ENCODE measurements at regions not wholly inside any gene's neighbourhood (a gene's known extent, or its start where the extent isn't known, plus 50 kb on each side); places are given as distances from the start of the nearest gene placed in this dataset.
A peak's percentile ranks its signal among the peaks of the same experiment; 100 is the strongest.

GRCh38 chr1:185377831-185378230 lies 60.8 kb upstream of the IVNS1ABP start:
- ChIA-PET POLR2A (no interaction called here), CTCF (interaction anchor here (1.5 kb wide), 1 partner anchor 218 kb away, joined by 7 read pairs; no protein-coding TSS in a partner anchor)
- no peaks in the 10 kb centered on the region for H3K27me3 ChIP-seq (ENCODE audit: control insufficient read depth in 2 of 2, insufficient read depth in 2 of 2, low read length in 2 of 2)
- H3K9ac ChIP-seq (replicated peaks; ENCODE audit: extremely low read depth, insufficient read depth, low read length) = no peak overlapping the region
- dilution Hi-C loops (cut with MboI; ENCODE audit: extremely low pct_ligation_motif_present, low sequenced_read_pairs) = no loop called here
- no TSS peak for BruUV-seq (replicated peaks)
- H3K4me3 ChIP-seq (replicated peaks in 1 of 3; ENCODE audit: insufficient read depth in 1 of 3, low read depth in 1 of 3, low read length in 3 of 3) = no peak overlapping the region
- no peak overlapping the region for H2AFZ ChIP-seq (ENCODE audit: low read depth, low read length)
- no peak for DNase-seq (ENCODE audit: low read depth, low spot score)
- TF ChIP-seq GATA2 (IDR thresholded peaks at IDR 0.05; ENCODE audit: insufficient read depth, insufficient read length, low read depth, low read length) = no peak
- no peak for TF ChIP-seq POLR2AphosphoS5 (IDR thresholded peaks at IDR 0.05; ENCODE audit: insufficient read depth, low read depth, low read length)
- TF ChIP-seq JUN (IDR thresholded peaks at IDR 0.05; ENCODE audit: borderline replicate concordance, insufficient read depth, insufficient read length, low read depth) = no peak
- no peak for TF ChIP-seq POLR2A (IDR thresholded peaks at IDR 0.05; ENCODE audit: low read depth, low read length)
- TF ChIP-seq MYC (IDR thresholded peaks at IDR 0.05; ENCODE audit: low read depth, low read length) = no peak
- TF ChIP-seq EZH2 (IDR thresholded peaks at IDR 0.05; ENCODE audit: borderline replicate concordance, low read depth, low read length, severe bottlenecking) = no peak
- no peak for TF ChIP-seq FOS (IDR thresholded peaks at IDR 0.05; ENCODE audit: borderline replicate concordance, insufficient read depth, low read length)
- peaks cover 41% of the 10 kb centered on the region for H3K4me1 ChIP-seq (ENCODE audit: control insufficient read depth, extremely low read depth, insufficient read depth, low read length)
- no peaks in the 10 kb centered on the region for H3K9me3 ChIP-seq (replicated peaks; ENCODE audit: control insufficient read depth, insufficient read depth, low read length)
- no peak for FAIRE-seq
- no peak overlapping the region for H3K27ac ChIP-seq (ENCODE audit: insufficient read depth, low read depth, low read length)
- H3K36me3 ChIP-seq (ENCODE audit: control insufficient read depth in 2 of 2, extremely low read depth in 1 of 2, insufficient read depth in 2 of 2, low read length in 2 of 2) = no peaks in the 10 kb centered on the region
- no peaks in the 10 kb centered on the region for H4K20me1 ChIP-seq (replicated peaks; ENCODE audit: control insufficient read depth, extremely low read depth, insufficient read depth, low read length)
- no peak overlapping the region for H3K4me2 ChIP-seq (ENCODE audit: insufficient read depth, low read length)
- intact Hi-C loops (cut with micrococcal nuclease) = loop anchor here (10.0 kb wide), 1 partner anchor 1743 kb away; the partner anchor contains the start of gene ARPC5
- H3K79me2 ChIP-seq (ENCODE audit: control insufficient read depth, insufficient read depth, low read length) = no peaks in the 10 kb centered on the region
- no peaks in the 10 kb centered on the region for H3K9me1 ChIP-seq (replicated peaks; ENCODE audit: control insufficient read depth, extremely low read depth, insufficient read depth, low read length)

- peak overlapping the region; percentile 70 for H2AFZ ChIP-seq (ENCODE audit: low read depth, low read length)
- no peaks in the 10 kb centered on the region for H3K9me1 ChIP-seq (replicated peaks; ENCODE audit: control insufficient read depth, extremely low read depth, insufficient read depth, low read length)
- TF ChIP-seq MAX (IDR thresholded peaks at IDR 0.05; ENCODE audit: insufficient read depth, insufficient read length) (no peak), POLR2A (IDR thresholded peaks at IDR 0.05; ENCODE audit: low read depth, low read length) (no peak), CTCF (IDR thresholded peaks at IDR 0.05; ENCODE audit: extremely low read depth in 1 of 2, insufficient read depth in 1 of 2, low read depth in 1 of 2, low read length in 2 of 2) (no peak), POLR2AphosphoS5 (IDR thresholded peaks at IDR 0.05; ENCODE audit: insufficient read depth, low read depth, low read length) (no peak), JUN (IDR thresholded peaks at IDR 0.05; ENCODE audit: borderline replicate concordance, insufficient read depth, insufficient read length, low read depth) (no peak), EZH2 (IDR thresholded peaks at IDR 0.05; ENCODE audit: borderline replicate concordance, low read depth, low read length, severe bottlenecking) (no peak), GATA2 (IDR thresholded peaks at IDR 0.05; ENCODE audit: insufficient read depth, insufficient read length, low read depth, low read length) (no peak), FOS (IDR thresholded peaks at IDR 0.05; ENCODE audit: borderline replicate concordance, insufficient read depth, low read length) (no peak), MYC (IDR thresholded peaks at IDR 0.05; ENCODE audit: low read depth, low read length) (no peak)
- H3K27ac ChIP-seq (ENCODE audit: insufficient read depth, low read depth, low read length) = no peak overlapping the region
- no peak overlapping the region for H3K9ac ChIP-seq (replicated peaks; ENCODE audit: extremely low read depth, insufficient read depth, low read length)
- peaks cover 46% of the 10 kb centered on the region for H3K4me1 ChIP-seq (ENCODE audit: control insufficient read depth, extremely low read depth, insufficient read depth, low read length)
- ChIA-PET POLR2A (no interaction called here), CTCF (interaction anchor here (1.1 to 1.5 kb wide), 2 partner anchors 23 to 219 kb away, joined by 3 to 7 read pairs; no protein-coding TSS in a partner anchor)
- dilution Hi-C loops (cut with MboI; ENCODE audit: extremely low pct_ligation_motif_present, low sequenced_read_pairs) = no loop called here
- H3K36me3 ChIP-seq (ENCODE audit: control insufficient read depth in 2 of 2, extremely low read depth in 1 of 2, insufficient read depth in 2 of 2, low read length in 2 of 2) = no peaks in the 10 kb centered on the region
- no TSS peak for BruUV-seq (replicated peaks)
- H3K4me3 ChIP-seq (replicated peaks in 1 of 3; ENCODE audit: insufficient read depth in 1 of 3, low read depth in 1 of 3, low read length in 3 of 3) = no peak overlapping the region
- no peaks in the 10 kb centered on the region for H3K79me2 ChIP-seq (ENCODE audit: control insufficient read depth, insufficient read depth, low read length)
- no peak for DNase-seq (ENCODE audit: low read depth, low spot score)
- FAIRE-seq = no peak
- H4K20me1 ChIP-seq (replicated peaks; ENCODE audit: control insufficient read depth, extremely low read depth, insufficient read depth, low read length) = no peaks in the 10 kb centered on the region
- H3K9me3 ChIP-seq (replicated peaks; ENCODE audit: control insufficient read depth, insufficient read depth, low read length) = no peaks in the 10 kb centered on the region
- no peak overlapping the region for H3K4me2 ChIP-seq (ENCODE audit: insufficient read depth, low read length)
- no peaks in the 10 kb centered on the region for H3K27me3 ChIP-seq (ENCODE audit: control insufficient read depth in 2 of 2, insufficient read depth in 2 of 2, low read length in 2 of 2)
- intact Hi-C loops (cut with micrococcal nuclease) = loop anchor here (10.0 kb wide), 1 partner anchor 1742 kb away; the partner anchor contains the start of gene ARPC5
Observed at GRCh38 chr1:185376840-185377635, 60.0 kb upstream of the IVNS1ABP start.

Measured in endothelial cell of umbilical vein (primary cell).